ENCODE measurements at regions not wholly inside any gene's neighbourhood (a gene's known extent, or its start where the extent isn't known, plus 50 kb on each side); places are given as distances from the start of the nearest gene placed in this dataset.

DNA sequence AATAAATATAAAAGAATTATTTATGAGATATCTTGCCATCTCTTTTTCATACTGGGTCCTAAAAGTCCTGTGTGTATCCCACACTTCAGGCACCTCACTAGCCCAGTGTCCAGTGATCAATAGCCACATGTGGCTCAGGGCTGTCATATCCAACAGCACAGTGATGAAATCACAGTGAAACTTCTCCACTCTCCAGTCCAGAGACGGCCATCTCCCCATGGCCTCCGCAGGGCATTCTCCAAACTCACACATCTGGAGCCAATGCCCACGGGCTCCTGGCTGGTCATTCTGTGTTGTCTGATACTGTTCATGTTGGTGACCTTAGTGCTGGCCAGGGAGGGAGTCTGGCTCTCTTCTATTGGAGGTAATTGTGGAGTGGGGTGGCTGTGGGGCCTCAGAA lies 125.2 kb upstream of the SDK2 start:
- Histone ChIP-seq H4K20me1 (ENCODE audit: insufficient read depth, low read length) (no peaks in the 10 kb centered on the region), H3K4me2 (ENCODE audit: low read length) (no peak overlapping the region), H2AFZ (ENCODE audit: low read depth, low read length) (no peak overlapping the region), H3K9me3 (ENCODE audit: insufficient read depth, low read length) (no peaks in the 10 kb centered on the region), H3K27ac (ENCODE audit: low read length) (no peak overlapping the region), H3K79me2 (ENCODE audit: low read length) (no peaks in the 10 kb centered on the region), H3K9ac (ENCODE audit: low read length) (no peak overlapping the region), H3K27me3 (ENCODE audit: low read depth, low read length) (no peaks in the 10 kb centered on the region; the same call in none of the 2 replicates), H3K4me3 (ENCODE audit: low read length) (no peak overlapping the region), H3K36me3 (replicated peaks; ENCODE audit: low read depth, low read length) (no peaks in the 10 kb centered on the region), H3K4me1 (ENCODE audit: low read length) (no peaks in the 10 kb centered on the region)
- no peak for TF ChIP-seq CTCF (IDR thresholded peaks at IDR 0.05; ENCODE audit: low read depth, low read length)
- TF ChIP-seq EZH2phosphoT487 (IDR thresholded peaks at IDR 0.05; ENCODE audit: low read depth) = no peak

- Histone ChIP-seq H3K79me2 (ENCODE audit: low read length) (no peaks in the 10 kb centered on the region), H3K36me3 (replicated peaks; ENCODE audit: low read depth, low read length) (no peaks in the 10 kb centered on the region), H3K4me2 (ENCODE audit: low read length) (no peak overlapping the region), H3K4me3 (ENCODE audit: low read length) (no peak overlapping the region), H2AFZ (ENCODE audit: low read depth, low read length) (no peak overlapping the region), H3K27ac (ENCODE audit: low read length) (no peak overlapping the region), H3K4me1 (ENCODE audit: low read length) (no peaks in the 10 kb centered on the region), H3K9me3 (ENCODE audit: insufficient read depth, low read length) (no peaks in the 10 kb centered on the region), H4K20me1 (ENCODE audit: insufficient read depth, low read length) (no peaks in the 10 kb centered on the region), H3K9ac (ENCODE audit: low read length) (no peak overlapping the region), H3K27me3 (ENCODE audit: low read depth, low read length) (peaks cover 1% of the 10 kb centered on the region; the same call in 1 of the 2 replicates)
- TF ChIP-seq EZH2phosphoT487 (IDR thresholded peaks at IDR 0.05; ENCODE audit: low read depth) (no peak), CTCF (IDR thresholded peaks at IDR 0.05; ENCODE audit: low read depth, low read length) (no peak)
These were observed 126.0 kb upstream of the SDK2 start for GRCh38 chr17:73770115-73770848.

DNA sequence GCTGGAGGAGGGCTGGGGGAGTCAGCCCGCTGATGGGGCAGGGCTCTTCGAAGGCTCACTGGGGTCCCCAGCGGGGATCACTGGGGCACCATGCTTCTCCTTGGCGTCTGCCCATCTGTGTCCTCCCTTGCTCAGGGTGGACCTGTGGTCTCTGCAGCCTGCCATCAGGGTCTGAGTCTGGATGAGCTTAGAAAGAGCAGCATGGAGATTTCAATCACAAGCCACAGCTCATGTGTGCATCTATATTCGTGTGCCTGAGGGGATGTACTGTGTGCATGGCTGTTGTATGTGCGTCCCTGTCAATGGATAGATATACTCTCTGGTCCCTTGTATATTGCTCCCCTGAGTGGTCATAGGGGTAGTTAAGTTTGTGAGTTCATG lies 126.6 kb upstream of the SDK2 start:
- H3K27ac ChIP-seq (ENCODE audit: low read length) = no peak overlapping the region
- peaks cover 3% of the 10 kb centered on the region; the same call in 1 of the 2 replicates for H3K27me3 ChIP-seq (ENCODE audit: low read depth, low read length)
- H4K20me1 ChIP-seq (ENCODE audit: insufficient read depth, low read length) = no peaks in the 10 kb centered on the region
- no peaks in the 10 kb centered on the region for H3K36me3 ChIP-seq (replicated peaks; ENCODE audit: low read depth, low read length)
- no peaks in the 10 kb centered on the region for H3K79me2 ChIP-seq (ENCODE audit: low read length)
- H3K4me3 ChIP-seq (ENCODE audit: low read length) = no peak overlapping the region
- H3K4me2 ChIP-seq (ENCODE audit: low read length) = no peak overlapping the region
- H3K9me3 ChIP-seq (ENCODE audit: insufficient read depth, low read length) = no peaks in the 10 kb centered on the region
- no peak overlapping the region for H2AFZ ChIP-seq (ENCODE audit: low read depth, low read length)
- no peaks in the 10 kb centered on the region for H3K4me1 ChIP-seq (ENCODE audit: low read length)
- no peak overlapping the region for H3K9ac ChIP-seq (ENCODE audit: low read length)
- TF ChIP-seq CTCF (IDR thresholded peaks at IDR 0.05; ENCODE audit: low read depth, low read length) = no peak
- TF ChIP-seq EZH2phosphoT487 (IDR thresholded peaks at IDR 0.05; ENCODE audit: low read depth) = no peak

- TF ChIP-seq CTCF (IDR thresholded peaks at IDR 0.05; ENCODE audit: low read depth, low read length) = no peak
- no peak for TF ChIP-seq EZH2phosphoT487 (IDR thresholded peaks at IDR 0.05; ENCODE audit: low read depth)
These were observed 128.0 kb upstream of the SDK2 start for GRCh38 chr17:73772107-73772705.

More at GRCh38 chr17:73772107-73772705, 128.0 kb upstream of the SDK2 start:
- Histone ChIP-seq H3K4me3 (ENCODE audit: low read length) (no peak overlapping the region), H3K9ac (ENCODE audit: low read length) (no peak overlapping the region), H3K9me3 (ENCODE audit: insufficient read depth, low read length) (no peaks in the 10 kb centered on the region), H4K20me1 (ENCODE audit: insufficient read depth, low read length) (no peaks in the 10 kb centered on the region), H3K27ac (ENCODE audit: low read length) (no peak overlapping the region), H3K79me2 (ENCODE audit: low read length) (no peaks in the 10 kb centered on the region), H3K4me2 (ENCODE audit: low read length) (no peak overlapping the region), H2AFZ (ENCODE audit: low read depth, low read length) (no peak overlapping the region), H3K27me3 (ENCODE audit: low read depth, low read length) (peaks cover 3% of the 10 kb centered on the region; the same call in 1 of the 2 replicates), H3K36me3 (replicated peaks; ENCODE audit: low read depth, low read length) (no peaks in the 10 kb centered on the region), H3K4me1 (ENCODE audit: low read length) (no peaks in the 10 kb centered on the region)

Measured in OCI-LY3 (cell line).